HG02759 (cell line): ENCODE measurements at regions not wholly inside any gene's neighbourhood (a gene's known extent, or its start where the extent isn't known, plus 50 kb on each side); places are given as distances from the start of the nearest gene placed in this dataset.
A peak's percentile ranks its signal among the peaks of the same experiment; 100 is the strongest.
"Not testable (repeated sequence)": the region's sequence is repeated elsewhere in the genome, so short reads cannot be mapped to it uniquely, and the experiment has no call there.

ENCODE experiments used
- ATAC-seq: cut with Tn5 transposase; IDR thresholded peaks from one replicate; pipeline ENCODE4 v1.9.1; 2021; ENCODE audit warnings: mild to moderate bottlenecking, moderate library complexity; ENCODE audit not compliant: unreplicated experiment

GRCh38 chr5:56763711-56764466, 51.5 kb upstream of the MAP3K1 start:
- ATAC-seq = no peak

GRCh38 chr5:56763182-56763581, 52.2 kb upstream of the MAP3K1 start:
- ATAC-seq = no peak

GRCh38 chr5:56761151-56761885, 54.0 kb upstream of the MAP3K1 start:
- no peak for ATAC-seq

GRCh38 chr5:56760723-56761122, 54.6 kb upstream of the MAP3K1 start:
- no peak for ATAC-seq

GRCh38 chr5:56759521-56760216, 55.7 kb upstream of the MAP3K1 start:
- ATAC-seq = no peak

- ATAC-seq = no peak
These were observed 58.3 kb upstream of the MAP3K1 start for GRCh38 chr5:56757077-56757476.

- ATAC-seq = no peak
These were observed 60.3 kb upstream of the MAP3K1 start for GRCh38 chr5:56755036-56755555.

GRCh38 chr5:56753588-56753987, 61.8 kb upstream of the MAP3K1 start:
- not testable (repeated sequence) for ATAC-seq

GRCh38 chr5:56751572-56752313, 63.6 kb upstream of the MAP3K1 start:
- ATAC-seq = no peak

- ATAC-seq = no peak
These were observed 65.5 kb upstream of the MAP3K1 start for GRCh38 chr5:56749842-56750241.

- no peak for ATAC-seq
These were observed 68.6 kb upstream of the MAP3K1 start for GRCh38 chr5:56746553-56747339.

- ATAC-seq = no peak
These were observed 69.5 kb upstream of the MAP3K1 start for GRCh38 chr5:56745864-56746263.

- no peak for ATAC-seq
These were observed 74.5 kb upstream of the MAP3K1 start for GRCh38 chr5:56740868-56741267.

- ATAC-seq = no peak
These were observed 75.4 kb upstream of the MAP3K1 start for GRCh38 chr5:56739990-56740389.

- ATAC-seq = no peak
These were observed 77.3 kb upstream of the MAP3K1 start for GRCh38 chr5:56737951-56738606.

GRCh38 chr5:56737002-56737621, 78.2 kb upstream of the MAP3K1 start:
- no peak for ATAC-seq

- ATAC-seq = peak; percentile 73
These were observed 79.3 kb upstream of the MAP3K1 start for GRCh38 chr5:56735849-56736641.

GRCh38 chr5:56734091-56734694, 81.2 kb upstream of the MAP3K1 start:
- no peak for ATAC-seq
